ENCODE measurements at regions not wholly inside any gene's neighbourhood (a gene's known extent, or its start where the extent isn't known, plus 50 kb on each side); places are given as distances from the start of the nearest gene placed in this dataset.

- TF ChIP-seq HNF4A (conservative IDR thresholded peaks at IDR 0.05) (no peak), NR2F2 (IDR thresholded peaks at IDR 0.05) (no peak), FOXA1 (IDR thresholded peaks at IDR 0.05) (no peak), RAD21 (IDR thresholded peaks at IDR 0.05) (no peak), YY1 (IDR thresholded peaks at IDR 0.05) (no peak)
Observed at GRCh38 chr2:167790781-167791450, 456.5 kb downstream of the STK39 start (continued).

- WGBS: 94% methylated on average over 4 of the region's 4 CpGs
Observed at GRCh38 chr2:167790189-167790588, 457.2 kb downstream of the STK39 start.

GRCh38 chr2:167787562-167787961 is 459.8 kb downstream of the STK39 start:
- WGBS: 63% methylated on average over 3 of the region's 3 CpGs
- no peak overlapping the region for H3K9ac ChIP-seq (ENCODE audit: low read depth in 1 of 2, low read length in 2 of 2)
- H3K36me3 ChIP-seq (ENCODE audit: control insufficient read depth in 4 of 4, insufficient read depth in 3 of 4, low read depth in 1 of 4, low read length in 3 of 4): no peaks in the 10 kb centered on the region
- DNase-seq (ENCODE audit: low spot score): no peak
- peaks cover 0 to 2% (median 0%) of the 10 kb centered on the region in 4 donors for H3K27me3 ChIP-seq (ENCODE audit: control insufficient read depth in 4 of 4, insufficient read depth in 4 of 4, low read length in 3 of 4)
- H3K27ac ChIP-seq (ENCODE audit: low read depth in 1 of 2, low read length in 2 of 2): no peak overlapping the region
- peaks cover 2 to 16% (median 10%) of the 10 kb centered on the region in 4 donors for H3K4me1 ChIP-seq (ENCODE audit: control insufficient read depth in 4 of 4, insufficient read depth in 4 of 4, low read length in 3 of 4)
- H3K4me3 ChIP-seq (ENCODE audit: low read depth in 1 of 3, low read length in 3 of 3): no peak overlapping the region
- no peaks in the 10 kb centered on the region for H3K9me3 ChIP-seq (ENCODE audit: control insufficient read depth in 4 of 4, low read length in 3 of 4)
- TF ChIP-seq SP1 (IDR thresholded peaks at IDR 0.05): no peak
- no peak for TF ChIP-seq ZBTB33 (IDR thresholded peaks at IDR 0.05)
- no peak for TF ChIP-seq HNF4G (IDR thresholded peaks at IDR 0.05)
- no peak for TF ChIP-seq JUND (IDR thresholded peaks at IDR 0.05)
- no peak for TF ChIP-seq ATF3 (IDR thresholded peaks at IDR 0.05)
- no peak for TF ChIP-seq TAF1 (conservative IDR thresholded peaks at IDR 0.05)
- no peak for TF ChIP-seq HNF4A (conservative IDR thresholded peaks at IDR 0.05)
- no peak for TF ChIP-seq FOXA1 (IDR thresholded peaks at IDR 0.05)
- TF ChIP-seq MAX (IDR thresholded peaks at IDR 0.05): no peak
- TF ChIP-seq FOXA2 (IDR thresholded peaks at IDR 0.05): no peak
- no peak for TF ChIP-seq RXRA (IDR thresholded peaks at IDR 0.05)
- TF ChIP-seq EGR1 (IDR thresholded peaks at IDR 0.05; ENCODE audit: low read depth in 2 of 2): no peak
- TF ChIP-seq CTCF (IDR thresholded peaks at IDR 0.05; ENCODE audit: low read depth, low read length, missing input control): no peak
- no peak for TF ChIP-seq GABPA (IDR thresholded peaks at IDR 0.05 in 1 of 2, conservative IDR thresholded peaks at IDR 0.05 in 1 of 2)

More at GRCh38 chr2:167790189-167790588, 457.2 kb downstream of the STK39 start:
- Histone ChIP-seq H3K27me3 (ENCODE audit: control insufficient read depth in 4 of 4, insufficient read depth in 4 of 4, low read length in 3 of 4) (no peaks in the 10 kb centered on the region), H3K4me3 (ENCODE audit: low read depth in 1 of 3, low read length in 3 of 3) (no peak overlapping the region), H3K4me1 (ENCODE audit: control insufficient read depth in 4 of 4, insufficient read depth in 4 of 4, low read length in 3 of 4) (peaks cover 2 to 16% (median 10%) of the 10 kb centered on the region in 4 donors), H3K9me3 (ENCODE audit: control insufficient read depth in 4 of 4, low read length in 3 of 4) (no peaks in the 10 kb centered on the region), H3K9ac (ENCODE audit: low read depth in 1 of 2, low read length in 2 of 2) (no peak overlapping the region), H3K27ac (ENCODE audit: low read depth in 1 of 2, low read length in 2 of 2) (no peak overlapping the region), H3K36me3 (ENCODE audit: control insufficient read depth in 4 of 4, insufficient read depth in 3 of 4, low read depth in 1 of 4, low read length in 3 of 4) (no peaks in the 10 kb centered on the region)
- no peak for DNase-seq (ENCODE audit: low spot score)
- TF ChIP-seq JUND (IDR thresholded peaks at IDR 0.05): no peak
- no peak for TF ChIP-seq EGR1 (IDR thresholded peaks at IDR 0.05; ENCODE audit: low read depth in 2 of 2)
- TF ChIP-seq HNF4A (conservative IDR thresholded peaks at IDR 0.05): no peak
- no peak for TF ChIP-seq RXRA (IDR thresholded peaks at IDR 0.05)
- TF ChIP-seq ZBTB33 (IDR thresholded peaks at IDR 0.05): no peak
- no peak for TF ChIP-seq ATF3 (IDR thresholded peaks at IDR 0.05)
- TF ChIP-seq NR2F2 (IDR thresholded peaks at IDR 0.05): no peak
- TF ChIP-seq FOXA2 (IDR thresholded peaks at IDR 0.05): no peak
- TF ChIP-seq FOXA1 (IDR thresholded peaks at IDR 0.05): no peak
- TF ChIP-seq SP1 (IDR thresholded peaks at IDR 0.05): no peak
- no peak for TF ChIP-seq YY1 (IDR thresholded peaks at IDR 0.05)
- no peak for TF ChIP-seq MAX (IDR thresholded peaks at IDR 0.05)
